Liver (tissue), 3 donors: ENCODE measurements at regions not wholly inside any gene's neighbourhood (a gene's known extent, or its start where the extent isn't known, plus 50 kb on each side); places are given as distances from the start of the nearest gene placed in this dataset.

Experiments used
- EGR1 ChIP-seq, 2 donors: IDR thresholded peaks; 2 replicates each; pipeline ENCODE4 v1.6.1; 2016 to 2018; ENCODE audit warnings: antibody characterized with exemption in 2 of 2, low read depth in 2 of 2
- TF ChIP-seq, protein P1 (sequence below): IDR thresholded peaks from 2 replicates; pipeline ENCODE4 v1.6.1; 2016; ENCODE audit warnings: antibody characterized with exemption
- TF ChIP-seq, protein P2 (sequence below): fragments of 150-350 bp; IDR thresholded peaks from 2 replicates; pipeline ENCODE4 v1.5.1; 2017; ENCODE audit warnings: improper control_type of control experiment, low read depth, low read length; ENCODE audit not compliant: missing input control
- donor health status: healthy.
- donor health status: healthy.

DNA sequence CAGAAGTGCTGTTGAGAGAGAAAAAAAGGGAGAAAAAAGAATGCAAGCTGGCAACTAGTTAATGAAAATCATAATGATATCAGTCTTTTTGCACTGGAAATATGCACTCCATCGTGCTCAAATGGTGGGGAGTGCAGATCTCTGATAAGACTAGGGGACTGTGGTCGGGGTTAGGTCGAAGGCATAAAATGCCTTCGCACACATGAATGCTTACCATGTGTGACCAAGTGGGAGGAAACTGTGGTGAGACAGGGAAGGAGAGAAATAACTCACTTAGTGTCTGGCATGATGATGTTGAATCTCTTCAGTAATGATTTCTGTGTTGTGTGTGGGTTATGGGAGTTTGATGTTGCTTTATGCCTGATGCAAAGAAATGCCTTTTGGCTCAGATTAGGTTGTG lies 358.9 kb downstream of the FBXO8 start:
- TF ChIP-seq, protein P1, sequence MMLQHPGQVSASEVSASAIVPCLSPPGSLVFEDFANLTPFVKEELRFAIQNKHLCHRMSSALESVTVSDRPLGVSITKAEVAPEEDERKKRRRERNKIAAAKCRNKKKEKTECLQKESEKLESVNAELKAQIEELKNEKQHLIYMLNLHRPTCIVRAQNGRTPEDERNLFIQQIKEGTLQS, result no peak
- TF ChIP-seq, protein P2, sequence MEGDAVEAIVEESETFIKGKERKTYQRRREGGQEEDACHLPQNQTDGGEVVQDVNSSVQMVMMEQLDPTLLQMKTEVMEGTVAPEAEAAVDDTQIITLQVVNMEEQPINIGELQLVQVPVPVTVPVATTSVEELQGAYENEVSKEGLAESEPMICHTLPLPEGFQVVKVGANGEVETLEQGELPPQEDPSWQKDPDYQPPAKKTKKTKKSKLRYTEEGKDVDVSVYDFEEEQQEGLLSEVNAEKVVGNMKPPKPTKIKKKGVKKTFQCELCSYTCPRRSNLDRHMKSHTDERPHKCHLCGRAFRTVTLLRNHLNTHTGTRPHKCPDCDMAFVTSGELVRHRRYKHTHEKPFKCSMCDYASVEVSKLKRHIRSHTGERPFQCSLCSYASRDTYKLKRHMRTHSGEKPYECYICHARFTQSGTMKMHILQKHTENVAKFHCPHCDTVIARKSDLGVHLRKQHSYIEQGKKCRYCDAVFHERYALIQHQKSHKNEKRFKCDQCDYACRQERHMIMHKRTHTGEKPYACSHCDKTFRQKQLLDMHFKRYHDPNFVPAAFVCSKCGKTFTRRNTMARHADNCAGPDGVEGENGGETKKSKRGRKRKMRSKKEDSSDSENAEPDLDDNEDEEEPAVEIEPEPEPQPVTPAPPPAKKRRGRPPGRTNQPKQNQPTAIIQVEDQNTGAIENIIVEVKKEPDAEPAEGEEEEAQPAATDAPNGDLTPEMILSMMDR, result no peak
- no peak for TF ChIP-seq EGR1 (IDR thresholded peaks at IDR 0.05; ENCODE audit: low read depth in 2 of 2)
